H1 (cell line): ENCODE measurements at regions not wholly inside any gene's neighbourhood (a gene's known extent, or its start where the extent isn't known, plus 50 kb on each side); places are given as distances from the start of the nearest gene placed in this dataset.

Experiments used
- CTCF ChIA-PET: fragments of 300-600 bp; sonication (Branson Sonifier 250); formaldehyde crosslinking; loops from one replicate; lab custom pipeline; 2021; ENCODE audit not compliant: partially characterized antibody; lab: Charles Lee
- POLR2A ChIA-PET: fragments of 300-600 bp; sonication (Branson Sonifier 250); formaldehyde crosslinking; loops from one replicate; lab custom pipeline; 2021; ENCODE audit warnings: inconsistent platforms; ENCODE audit not compliant: partially characterized antibody; lab: Charles Lee
- DNase-seq, 2 experiments: peaks; one replicate each; pipeline versions ENCODE4 v3.0.0 to v3.0.0-alpha.2; 2010 to 2022; ENCODE audit warnings: low spot score in 2 of 2, low read depth in 1 of 2, mixed read lengths in 1 of 2
- FAIRE-seq: peaks from 2 replicates; lab custom pipeline; 2011; peaks lifted over from hg19 to GRCh38; lab: Jason Lieb, UNC
- H2AFZ ChIP-seq: 2 replicates; pipeline ENCODE4 v1.8.1; 2012; ENCODE audit warnings: low read length, inconsistent platforms
- H2AK5ac ChIP-seq: 2 replicates; pipeline ENCODE4 v1.6.1; 2013; ENCODE audit warnings: low read depth, low read length
- H2BK120ac ChIP-seq: replicated peaks from 2 replicates; pipeline ENCODE3; 2013; ENCODE audit warnings: low read depth, low read length, inconsistent platforms
- H2BK12ac ChIP-seq: 2 replicates; pipeline ENCODE4 v1.6.1; 2013; ENCODE audit warnings: low read depth, low read length
- H2BK15ac ChIP-seq: 2 replicates; pipeline ENCODE4 v1.6.1; 2013; ENCODE audit warnings: low read length
- H2BK20ac ChIP-seq: 2 replicates; pipeline ENCODE4 v1.6.1; 2013; ENCODE audit warnings: low read length
- H2BK5ac ChIP-seq: 2 replicates; pipeline ENCODE4 v1.6.1; 2013; ENCODE audit warnings: low read depth, low read length
- H3K14ac ChIP-seq: 2 replicates; pipeline ENCODE4 v1.6.1; 2013; ENCODE audit warnings: inconsistent platforms; ENCODE audit not compliant: insufficient read length
- H3K18ac ChIP-seq: 2 replicates; pipeline ENCODE4 v1.6.1; 2013; ENCODE audit warnings: low read length; ENCODE audit errors: extremely low read depth
- H3K23ac ChIP-seq: 2 replicates; pipeline ENCODE4 v1.6.1; 2013; ENCODE audit warnings: inconsistent platforms; ENCODE audit not compliant: insufficient read length
- H3K23me2 ChIP-seq: 2 replicates; pipeline ENCODE4 v1.6.1; 2013; ENCODE audit warnings: low read depth, low read length
- H3K27ac ChIP-seq: 2 replicates; pipeline ENCODE4 v1.6.1; 2011; ENCODE audit warnings: low read depth, low read length, inconsistent platforms
- H3K27me3 ChIP-seq, 4 experiments: replicated peaks in 1 of 4; 1 replicate in 1 of 4; 2 replicates in 3 of 4; pipeline versions ENCODE4 v1.6.1 to v1.8.1; 2011 to 2013; ENCODE audit warnings: low read length in 3 of 4, mild to moderate bottlenecking in 3 of 4, inconsistent platforms in 2 of 4, mixed read lengths in 2 of 4, moderate library complexity in 1 of 4; ENCODE audit not compliant: control insufficient read depth in 3 of 4, insufficient read depth in 3 of 4; ENCODE audit errors: extremely low read depth in 1 of 4
- H3K36me3 ChIP-seq, 4 experiments: 2 replicates each; pipeline versions ENCODE4 v1.6.1 to v1.8.1; 2011 to 2013; ENCODE audit warnings: mild to moderate bottlenecking in 4 of 4, low read length in 3 of 4, moderate library complexity in 2 of 4, control low read depth in 1 of 4, inconsistent platforms in 1 of 4; ENCODE audit not compliant: insufficient read depth in 4 of 4, control insufficient read depth in 2 of 4
- H3K4ac ChIP-seq: replicated peaks from 2 replicates; pipeline ENCODE3; 2013; ENCODE audit warnings: low read length, low read depth, mixed read lengths, inconsistent platforms; ENCODE audit not compliant: insufficient read length
- H3K4me1 ChIP-seq, 4 experiments: replicated peaks in 1 of 4; 1 replicate in 1 of 4; 2 replicates in 3 of 4; pipeline versions ENCODE4 v1.6.1 to v1.8.1; 2011 to 2013; ENCODE audit warnings: low read length in 3 of 4, inconsistent platforms in 2 of 4, mixed read lengths in 1 of 4; ENCODE audit not compliant: insufficient read depth in 4 of 4, control insufficient read depth in 3 of 4
- H3K4me2 ChIP-seq, 2 experiments: 2 replicates each; pipeline versions ENCODE4 v1.6.1 to v1.8.1; 2011 to 2013; ENCODE audit warnings: low read depth in 2 of 2, low read length in 2 of 2, control low read depth in 1 of 2, inconsistent platforms in 1 of 2, mild to moderate bottlenecking in 1 of 2; ENCODE audit not compliant: insufficient read depth in 1 of 2
- H3K4me3 ChIP-seq, 4 experiments: fragments of 200-600, 300-600 bp in 1 of 4; sonication (generic), shearing (Covaris generic), sonication (Bioruptor Twin) in 1 of 4; 2 replicates each; pipeline versions ENCODE4 v1.5.1 to v1.8.1; 2011 to 2016; ENCODE audit warnings: low read length in 4 of 4, low read depth in 3 of 4, control low read depth in 2 of 4, inconsistent platforms in 2 of 4, mild to moderate bottlenecking in 2 of 4, mixed read lengths in 1 of 4, moderate library complexity in 1 of 4; ENCODE audit not compliant: insufficient read depth in 2 of 4; ENCODE audit errors: extremely low read depth in 1 of 4
- H3K56ac ChIP-seq: replicated peaks from 2 replicates; pipeline ENCODE3; 2013; ENCODE audit warnings: low read depth, mild to moderate bottlenecking, mixed read lengths, low read length, inconsistent platforms; ENCODE audit not compliant: insufficient read length
- H3K79me1 ChIP-seq: 2 replicates; pipeline ENCODE4 v1.6.1; 2013; ENCODE audit warnings: low read depth, low read length, control low read depth
- H3K79me2 ChIP-seq, 2 experiments: 2 replicates each; pipeline versions ENCODE4 v1.6.1 to v1.8.1; 2012 to 2013; ENCODE audit warnings: low read length in 2 of 2, mild to moderate bottlenecking in 2 of 2, inconsistent platforms in 1 of 2; ENCODE audit not compliant: insufficient read depth in 2 of 2, control insufficient read depth in 1 of 2
- H3K9ac ChIP-seq, 4 experiments: replicated peaks in 1 of 4; 1 replicate in 1 of 4; 2 replicates in 3 of 4; pipeline versions ENCODE4 v1.6.1 to v1.8.1; 2011 to 2013; ENCODE audit warnings: low read depth in 3 of 4, low read length in 3 of 4, control low read depth in 2 of 4, mild to moderate bottlenecking in 2 of 4, moderate library complexity in 2 of 4, inconsistent platforms in 1 of 4; ENCODE audit errors: extremely low read depth in 1 of 4
- H3K9me3 ChIP-seq, 2 experiments: 2 replicates each; pipeline versions ENCODE4 v1.6.1 to v1.8.1; 2012 to 2013; ENCODE audit warnings: mild to moderate bottlenecking in 2 of 2, moderate library complexity in 2 of 2, control low read depth in 1 of 2, inconsistent platforms in 1 of 2, low read depth in 1 of 2, low read length in 1 of 2, mixed read lengths in 1 of 2; ENCODE audit not compliant: insufficient read depth in 2 of 2
- H4K20me1 ChIP-seq, 2 experiments: replicated peaks in 1 of 2; 2 replicates each; pipeline versions ENCODE3 to v1.8.1; 2011 to 2013; ENCODE audit warnings: inconsistent platforms in 2 of 2, low read length in 2 of 2, mild to moderate bottlenecking in 1 of 2; ENCODE audit not compliant: insufficient read depth in 2 of 2, control insufficient read depth in 1 of 2
- H4K5ac ChIP-seq: 2 replicates; pipeline ENCODE4 v1.6.1; 2013; ENCODE audit warnings: low read length, low read depth, mixed read lengths, inconsistent platforms; ENCODE audit not compliant: insufficient read length
- H4K8ac ChIP-seq: 2 replicates; pipeline ENCODE4 v1.8.0; 2013; ENCODE audit warnings: mild to moderate bottlenecking, moderate library complexity, low read length, inconsistent platforms; ENCODE audit not compliant: insufficient read depth; ENCODE audit errors: extremely low read depth
- H4K91ac ChIP-seq: replicated peaks from 2 replicates; pipeline ENCODE3; 2013; ENCODE audit warnings: low read length, mixed read lengths, inconsistent platforms; ENCODE audit not compliant: insufficient read length
- HDAC6 ChIP-seq: IDR thresholded peaks from one replicate; pipeline ENCODE4 v1.7.1; 2012; ENCODE audit warnings: low read depth, mild to moderate bottlenecking, inconsistent platforms, low read length, moderate library complexity
- WGBS, 2 experiments: shearing (Covaris generic) in 1 of 2; methylation state at CpG; one replicate each; pipeline versions ENCODE4 v1.1.6 to v1.1.7; 2013 to 2015; ENCODE audit warnings: low lambda C conversion rate in 2 of 2, mixed read lengths in 2 of 2, inconsistent platforms in 1 of 2, low coverage in 1 of 2, missing lambda C conversion rate in 1 of 2; ENCODE audit not compliant: insufficient replicate concordance in 2 of 2, insufficient coverage in 1 of 2, insufficient read length in 1 of 2; ENCODE audit errors: extremely low coverage in 1 of 2, missing lambda C conversion rate in 1 of 2; 5-methylcytosine and 5-hydroxymethylcytosine counted together

DNA sequence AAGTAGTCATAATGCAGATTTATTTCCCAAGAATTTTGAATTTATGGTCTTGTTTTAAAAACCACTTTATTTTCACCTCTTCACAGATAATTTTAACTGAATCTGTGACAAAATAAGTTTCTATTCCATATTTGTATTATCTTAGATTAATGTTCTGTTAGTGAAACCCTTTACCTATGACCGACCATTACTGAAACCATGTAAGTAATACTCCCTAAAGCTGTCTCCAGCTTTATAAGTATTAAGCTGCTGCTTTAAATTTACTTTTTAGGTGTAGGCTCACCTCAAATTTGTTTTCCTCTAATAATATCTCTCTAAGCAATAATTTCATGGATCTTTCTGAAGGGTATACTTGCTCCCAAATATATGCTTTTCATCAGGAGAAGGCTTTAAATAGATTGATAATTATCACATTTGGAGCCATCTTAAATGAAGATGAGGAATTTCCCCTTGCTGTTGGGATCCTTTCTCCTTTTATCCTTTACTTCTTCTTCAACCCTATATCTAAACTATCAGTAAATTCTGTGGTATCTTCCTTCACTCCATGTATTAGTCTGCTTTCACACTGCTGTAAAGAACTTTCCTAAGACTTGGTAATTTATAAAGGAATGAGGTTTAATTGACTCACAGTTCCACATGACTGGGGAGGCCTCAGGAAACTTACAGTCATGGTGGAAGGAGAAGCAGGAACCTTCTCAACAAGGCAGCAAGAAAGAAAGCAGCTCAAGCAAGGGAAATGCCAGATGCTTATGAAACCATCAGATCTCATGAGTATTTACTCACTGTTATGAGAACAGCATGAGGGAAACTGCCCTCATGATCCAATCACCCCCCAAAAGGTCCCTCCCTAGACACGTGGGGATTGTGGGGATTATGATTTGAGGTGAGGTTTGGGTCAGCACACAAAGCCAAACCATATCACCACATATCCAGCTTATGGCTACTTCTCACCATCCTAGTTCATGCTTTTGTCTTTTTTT, 92.3 kb upstream of the P2RY1 start:
- Histone ChIP-seq H3K27me3 (no peaks in the 10 kb centered on the region), H3K9me3 (no peaks in the 10 kb centered on the region), H2BK5ac (no peak overlapping the region), H3K79me1 (no peaks in the 10 kb centered on the region), H4K91ac (no peak overlapping the region), H3K4me1 (peaks cover 2 to 5% (median 3%) of the 10 kb centered on the region in 4 experiments; a peak in 2 of 7 replicates), H3K4me3 (no peak overlapping the region), H2BK12ac (no peak overlapping the region), H2AFZ (no peak overlapping the region), H3K14ac (no peak overlapping the region), H3K4ac (no peak overlapping the region), H3K23me2 (no peaks in the 10 kb centered on the region), H4K8ac (no peak overlapping the region), H3K23ac (no peak overlapping the region), H4K20me1 (no peaks in the 10 kb centered on the region), H3K36me3 (no peaks in the 10 kb centered on the region), H4K5ac (no peak overlapping the region), H3K56ac (no peak overlapping the region), H3K18ac (no peak overlapping the region), H2BK120ac (no peak overlapping the region), H3K9ac (no peak overlapping the region), H3K27ac (no peak overlapping the region), H2BK15ac (no peak overlapping the region), H3K79me2 (no peaks in the 10 kb centered on the region), H2AK5ac (no peak overlapping the region), H3K4me2 (no peak overlapping the region), H2BK20ac (no peak overlapping the region)
- WGBS, 2 experiments: 87% methylated on average over 2 of the region's 2 CpGs; no CpG with 5 or more reads in 1 of the 2 experiments
- DNase-seq: no peak
- no peak for FAIRE-seq
- ChIA-PET POLR2A (no interaction called here), CTCF (interaction anchor here (1.5 kb wide), 1 partner anchor 92 kb away, joined by 4 read pairs; the partner anchor contains the start of gene P2RY1)
- TF ChIP-seq HDAC6: no peak
